ENCODE measurements at regions not wholly inside any gene's neighbourhood (a gene's known extent, or its start where the extent isn't known, plus 50 kb on each side); places are given as distances from the start of the nearest gene placed in this dataset.

DNA sequence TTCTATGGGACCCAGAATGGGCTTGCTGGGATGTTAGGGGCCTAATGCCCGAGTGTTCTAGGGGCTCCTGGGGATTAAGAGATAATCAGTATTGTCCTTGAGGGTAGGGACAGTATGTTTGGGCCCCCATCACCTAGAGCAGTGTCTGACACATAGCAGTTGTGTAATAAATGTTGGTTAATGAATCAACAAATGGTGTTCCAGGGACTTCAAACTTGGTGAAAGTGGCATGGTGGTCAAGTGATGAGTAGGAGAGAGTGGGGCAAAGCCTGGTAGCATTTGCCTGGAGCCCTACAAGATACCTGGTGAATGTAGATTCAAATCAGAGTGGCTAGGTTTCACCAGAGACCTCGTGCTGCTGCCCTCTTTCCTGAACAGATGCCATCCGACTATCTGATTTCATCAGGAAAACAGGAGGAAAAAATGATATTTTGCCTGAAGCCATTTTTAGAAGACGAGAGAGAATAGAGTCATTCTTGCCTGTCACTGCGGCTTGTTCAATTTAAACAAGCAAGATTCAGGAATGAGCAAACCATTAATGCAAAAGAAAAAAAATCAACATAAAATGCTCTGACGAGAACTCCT lies 117.3 kb downstream of the RPL22L1 start:
- no peak for DNase-seq (ENCODE audit: low read depth in 2 of 2)

DNA sequence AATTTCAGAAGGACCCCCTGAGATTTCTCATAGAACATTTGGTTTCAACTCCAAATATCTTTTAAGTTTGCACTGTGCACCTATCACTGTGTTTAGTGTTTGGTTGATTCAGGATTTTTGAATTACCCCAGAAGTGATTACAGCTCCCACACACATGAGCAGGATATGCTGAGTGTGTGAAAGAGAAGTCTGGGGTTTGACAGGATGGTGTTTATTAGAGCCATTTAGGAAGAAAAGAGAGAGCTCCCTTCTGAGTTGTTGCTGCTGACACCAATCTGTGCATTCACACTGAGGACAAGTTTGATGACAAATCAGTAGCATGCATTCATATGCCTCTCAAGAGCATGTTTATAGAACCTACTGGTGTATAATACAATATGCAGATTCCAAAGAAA lies 118.1 kb downstream of the RPL22L1 start:
- DNase-seq (ENCODE audit: low read depth in 2 of 2) = no peak

DNA sequence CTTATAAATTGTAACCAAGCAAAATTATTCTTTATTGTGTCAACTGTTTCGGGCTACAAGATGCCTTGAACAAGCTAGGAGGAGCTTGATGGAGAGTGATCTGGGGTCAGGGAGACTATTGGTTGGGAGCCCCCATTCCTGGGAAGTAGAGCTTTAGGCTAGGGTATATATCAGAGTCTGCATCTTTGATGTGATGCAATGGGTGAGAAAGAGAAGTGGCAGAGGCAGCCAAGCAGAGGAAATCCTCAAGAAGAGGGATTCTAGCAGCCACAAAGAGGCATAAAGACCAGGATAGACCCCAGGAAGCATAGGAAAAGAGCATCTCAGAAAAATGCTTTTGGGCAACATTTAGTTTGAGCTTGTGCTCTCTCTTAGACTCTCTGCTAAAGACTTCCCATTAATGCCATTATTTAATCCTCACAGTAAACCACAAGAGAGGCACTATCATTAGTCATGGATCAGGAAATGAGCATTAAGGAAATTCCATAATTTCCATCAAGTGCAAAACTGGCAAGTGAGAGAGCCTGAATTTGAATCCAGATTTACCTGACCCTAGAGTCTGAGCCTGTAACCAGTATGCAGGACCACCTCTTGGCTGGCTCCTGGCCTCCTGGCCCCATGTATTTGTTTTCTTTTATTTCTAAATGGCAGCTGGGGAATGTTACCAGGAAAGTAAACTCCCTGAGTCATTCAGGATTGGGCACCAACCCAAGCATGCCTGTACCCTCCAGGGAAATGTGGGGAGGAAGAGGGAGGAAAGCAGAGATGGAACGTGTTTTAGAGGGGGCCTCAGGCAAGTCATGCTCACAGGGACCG lies 118.7 kb downstream of the RPL22L1 start:
- DNase-seq (ENCODE audit: low read depth in 2 of 2) = no peak

DNA sequence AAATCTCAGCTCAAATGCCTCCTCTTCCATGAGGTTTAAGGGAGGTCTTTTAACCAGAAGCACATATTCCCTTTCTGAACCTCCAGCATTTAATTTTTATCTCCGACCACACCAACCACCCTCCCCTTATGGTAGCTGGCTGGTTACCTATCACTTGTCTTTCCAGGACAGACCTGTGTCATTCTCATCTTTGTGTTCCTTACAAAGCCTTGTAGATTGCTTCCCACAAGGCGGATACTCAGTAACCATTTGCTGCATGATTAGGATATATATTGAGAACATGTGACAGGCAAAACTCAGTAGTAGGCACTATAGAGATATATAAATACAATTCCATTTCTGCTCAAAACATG lies 119.5 kb downstream of the RPL22L1 start:
- no peak for DNase-seq (ENCODE audit: low read depth in 2 of 2)

DNA sequence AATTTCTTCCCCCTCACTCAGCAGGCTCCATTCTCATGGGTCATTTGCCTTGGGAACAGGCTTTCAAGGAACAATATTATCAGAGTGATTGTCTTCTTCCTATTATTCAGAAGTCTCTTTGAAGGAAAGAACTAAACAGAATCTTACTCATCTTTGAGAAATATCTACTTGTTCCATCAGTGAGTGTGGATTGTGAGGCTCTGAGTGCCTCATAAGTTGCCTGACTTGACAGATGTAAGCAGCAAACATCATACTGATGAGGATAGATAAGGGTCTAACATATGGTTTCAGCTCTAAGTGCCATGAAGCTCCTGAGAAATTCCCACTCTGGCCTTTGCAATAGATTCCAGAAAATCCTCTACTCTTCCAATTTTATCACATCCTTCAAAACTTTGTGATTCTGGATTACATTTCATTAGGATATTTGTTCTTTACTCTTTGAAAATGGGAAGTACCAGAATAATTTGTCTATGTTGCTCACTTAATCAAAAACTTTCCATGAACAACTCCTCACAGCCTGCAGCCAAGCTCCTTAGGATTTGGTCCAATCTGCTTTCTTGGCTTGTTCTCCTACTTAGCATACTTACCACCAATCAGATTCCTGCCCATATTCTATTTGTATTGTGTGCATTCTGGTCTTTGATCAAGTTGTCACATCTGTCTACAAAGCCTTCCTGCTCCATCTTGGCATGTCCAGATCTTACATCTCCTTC lies 120.1 kb downstream of the RPL22L1 start:
- DNase-seq (ENCODE audit: low read depth in 2 of 2) = no peak

DNA sequence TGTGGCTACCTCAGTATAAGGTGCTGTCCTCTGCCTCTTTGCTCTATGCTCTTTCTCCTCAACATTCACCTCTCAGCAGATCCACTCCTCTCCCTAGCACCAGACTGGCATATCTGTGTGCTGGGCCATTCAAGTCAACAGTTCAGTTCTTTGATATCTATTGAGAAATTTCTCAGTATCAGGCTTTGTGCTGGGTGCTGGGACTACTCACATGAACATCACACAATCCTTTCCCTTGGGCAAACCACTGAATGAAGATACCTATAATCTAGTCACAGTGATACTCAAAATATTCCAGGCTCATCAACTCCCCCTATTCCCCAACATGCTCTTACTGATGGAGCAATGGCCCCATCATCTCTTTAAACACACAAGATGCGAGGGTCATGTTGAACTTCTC lies 120.8 kb downstream of the RPL22L1 start:
- no peak for DNase-seq (ENCODE audit: low read depth in 2 of 2)

DNA sequence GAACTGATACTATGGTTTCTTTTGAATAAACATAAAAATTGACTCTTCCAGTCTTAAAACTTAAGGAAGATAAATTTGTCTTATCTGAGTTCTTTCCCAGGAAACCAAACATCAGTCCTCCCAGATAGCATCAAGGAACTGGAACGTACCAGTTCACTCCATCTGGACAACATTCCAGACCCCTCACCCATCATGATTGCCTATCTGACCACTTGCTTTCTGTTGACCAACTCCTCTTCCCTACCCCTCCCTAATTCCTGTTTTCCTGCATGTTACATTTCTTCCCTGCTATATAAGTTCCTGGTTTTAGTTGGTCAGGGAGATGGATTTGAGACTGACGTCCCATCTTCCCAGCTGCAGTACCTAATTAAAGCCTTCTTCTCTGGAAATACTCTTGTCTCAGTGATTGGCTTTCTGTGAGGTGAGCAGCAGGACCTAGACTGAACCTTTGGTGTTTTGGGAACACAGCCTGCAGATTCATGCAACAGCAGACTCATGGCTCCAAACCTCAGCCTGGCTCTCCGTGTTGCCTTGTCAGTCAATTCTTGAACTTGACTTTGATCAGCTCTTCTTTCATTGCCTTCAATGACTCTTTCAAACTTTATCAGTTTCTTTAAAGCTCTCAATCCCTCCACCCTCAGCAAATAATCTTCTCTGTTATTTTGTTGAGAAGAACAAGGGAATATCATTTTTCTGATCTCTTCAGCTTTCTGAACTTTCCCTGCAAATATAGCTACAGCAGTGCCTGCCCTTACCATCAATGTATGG lies 123.6 kb downstream of the RPL22L1 start:
- DNase-seq (ENCODE audit: low read depth in 2 of 2) = no peak

DNA sequence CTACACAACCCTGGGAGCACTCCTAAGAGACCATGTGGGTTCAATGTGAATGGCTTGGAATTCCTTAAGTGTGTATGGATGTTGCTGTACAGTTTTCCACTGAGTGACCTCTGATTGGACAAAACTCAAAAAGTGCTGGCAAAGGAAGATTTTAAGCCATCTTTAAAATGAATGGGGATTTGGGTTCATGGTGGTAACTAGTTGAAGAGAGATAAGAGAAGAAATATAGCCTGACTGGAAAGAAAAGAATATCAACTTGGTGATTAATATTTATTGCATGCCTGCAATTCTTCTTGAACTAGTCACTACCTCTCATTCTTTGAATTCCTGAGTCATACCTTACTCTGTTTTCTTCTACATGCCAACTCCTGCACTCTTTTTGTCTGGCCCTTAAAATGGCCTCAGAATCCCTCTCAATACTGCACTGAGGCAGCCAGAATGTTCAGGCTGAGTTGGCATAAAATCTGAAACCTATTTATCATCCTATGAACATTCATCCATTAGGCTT lies 124.7 kb downstream of the RPL22L1 start:
- no peak for DNase-seq (ENCODE audit: low read depth in 2 of 2)

DNA sequence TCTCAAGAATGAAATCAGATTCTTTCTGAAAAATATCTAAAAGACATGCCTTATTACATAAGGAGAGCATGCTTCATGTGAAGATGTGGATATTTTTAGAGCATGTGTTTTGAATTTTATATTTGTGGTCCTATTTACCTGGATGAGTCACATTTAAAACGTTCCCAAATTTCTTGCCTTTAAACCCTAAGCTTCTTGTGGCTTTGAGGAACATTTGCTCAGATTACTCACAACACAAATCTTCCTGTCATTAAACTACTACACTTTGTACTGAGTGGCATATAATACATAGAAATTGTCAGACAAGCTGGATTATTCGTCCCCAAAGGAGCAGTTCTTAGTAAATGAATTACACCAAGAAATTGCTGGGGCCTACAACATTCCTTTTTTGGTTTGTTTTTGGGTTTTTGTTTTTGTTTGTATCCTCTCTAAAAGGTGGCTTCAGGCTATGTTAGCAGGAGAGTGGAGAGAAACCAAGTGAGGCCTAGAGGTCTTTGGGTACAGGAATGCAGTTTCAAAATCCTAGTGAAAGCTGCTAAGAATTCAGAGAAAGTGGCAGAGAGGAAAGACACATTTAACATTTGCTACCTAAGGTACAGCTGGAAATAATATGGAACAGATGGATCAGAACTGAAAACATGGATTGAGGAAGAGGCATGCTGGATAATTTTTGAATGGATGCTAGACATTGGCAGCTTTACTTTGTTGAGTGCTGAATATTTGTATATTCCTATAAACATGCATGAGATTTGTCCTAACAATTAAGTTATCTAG lies 128.1 kb downstream of the RPL22L1 start:
- DNase-seq (ENCODE audit: low read depth in 2 of 2) = no peak

DNA sequence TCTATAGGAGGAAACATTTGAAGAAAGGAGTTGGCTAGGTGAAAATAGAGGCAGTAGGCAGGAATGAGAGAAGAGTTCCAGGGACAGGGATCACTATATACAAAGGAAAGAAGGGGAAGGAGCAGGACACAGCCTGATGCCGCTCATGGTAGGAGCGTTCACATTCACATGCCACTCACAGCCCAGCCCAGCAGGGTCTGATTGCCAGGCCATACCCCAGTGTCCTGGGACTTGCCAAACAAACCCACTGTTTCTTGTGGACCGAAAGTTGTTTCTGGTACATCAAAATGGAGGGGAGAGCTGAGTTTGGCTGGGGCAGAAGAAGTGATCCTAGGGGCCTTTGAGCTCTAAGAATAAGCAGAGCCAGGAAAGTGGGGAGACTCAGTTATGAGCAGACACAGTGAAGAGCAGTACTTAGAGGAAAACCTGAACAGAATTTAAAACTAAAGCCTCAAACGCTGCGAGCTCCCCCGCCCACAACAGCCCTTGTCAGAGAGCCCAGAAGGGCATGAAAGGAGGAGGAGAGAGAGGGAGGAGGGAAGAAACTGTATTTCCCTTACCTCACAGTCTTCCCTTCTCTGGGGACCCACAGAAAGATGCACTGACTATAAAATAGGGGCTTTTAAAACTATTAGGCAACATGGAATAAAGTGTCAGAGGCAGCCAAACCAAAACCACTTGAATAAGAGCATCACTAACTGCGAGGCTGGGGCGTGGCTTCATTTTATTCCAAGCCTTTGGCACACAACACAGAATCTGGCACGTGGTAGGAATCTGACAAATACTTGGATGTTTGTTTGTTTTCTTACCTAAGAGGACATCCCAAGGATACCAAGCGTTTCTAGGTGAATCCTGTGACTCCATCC lies 129.0 kb downstream of the RPL22L1 start:
- no peak for DNase-seq (ENCODE audit: low read depth in 2 of 2)

DNA sequence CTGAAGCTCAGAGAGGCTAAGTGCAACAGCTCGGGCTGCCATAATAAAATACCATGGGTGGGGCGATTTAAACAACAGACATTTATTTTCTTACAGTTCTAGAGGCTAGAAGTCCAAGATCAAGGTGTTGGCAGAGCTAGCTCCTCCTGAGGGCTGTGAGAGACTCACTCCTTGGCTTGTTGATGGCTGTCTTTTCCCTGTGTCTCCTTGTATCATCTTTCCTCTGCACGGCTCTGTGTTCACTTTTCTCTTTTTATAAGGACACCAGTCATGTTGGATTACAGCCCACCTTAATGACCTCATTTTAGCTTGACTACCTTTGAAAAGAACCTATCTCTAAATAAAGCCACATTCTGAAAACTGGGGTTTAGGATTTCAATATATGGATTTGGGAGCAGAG lies 129.7 kb downstream of the RPL22L1 start:
- no peak for DNase-seq (ENCODE audit: low read depth in 2 of 2)

DNA sequence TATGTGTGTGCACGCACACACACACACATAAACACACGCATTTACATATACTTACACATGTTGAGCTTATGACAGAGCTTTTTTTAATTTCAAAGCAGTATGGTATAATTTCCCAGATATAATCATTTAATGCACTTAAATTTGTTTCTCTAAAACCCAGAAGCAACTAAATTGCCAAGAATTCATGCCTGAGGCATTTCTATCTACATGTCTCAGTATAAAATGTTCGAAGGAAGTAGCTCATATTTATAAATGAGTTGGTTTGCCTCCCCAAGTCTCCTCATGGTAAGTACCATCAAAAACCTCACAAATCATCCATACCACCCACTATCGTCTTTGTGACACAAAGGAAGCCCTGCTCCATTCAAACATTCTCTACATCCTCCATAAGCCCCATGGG lies 130.6 kb downstream of the RPL22L1 start:
- DNase-seq (ENCODE audit: low read depth in 2 of 2) = no peak

DNA sequence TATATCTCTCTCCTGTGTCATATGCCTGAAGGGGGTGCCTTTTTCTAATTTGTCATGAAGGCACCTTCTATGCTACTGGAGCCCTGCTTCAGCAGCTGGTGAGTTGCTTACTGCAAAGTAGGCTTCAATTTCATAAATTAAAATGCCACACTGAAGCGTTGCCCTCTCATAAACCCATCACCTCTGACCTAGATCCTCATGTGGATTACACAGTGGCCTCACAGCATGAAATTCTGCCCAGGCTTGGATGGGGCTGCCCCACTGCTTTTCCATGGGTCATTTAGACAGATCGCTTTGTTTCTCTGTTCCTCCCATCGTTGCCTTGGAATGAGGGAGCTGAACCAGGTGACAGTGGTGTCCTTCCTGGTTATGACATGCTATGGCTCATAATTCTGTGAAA lies 131.2 kb downstream of the RPL22L1 start:
- DNase-seq (ENCODE audit: low read depth in 2 of 2) = no peak

DNA sequence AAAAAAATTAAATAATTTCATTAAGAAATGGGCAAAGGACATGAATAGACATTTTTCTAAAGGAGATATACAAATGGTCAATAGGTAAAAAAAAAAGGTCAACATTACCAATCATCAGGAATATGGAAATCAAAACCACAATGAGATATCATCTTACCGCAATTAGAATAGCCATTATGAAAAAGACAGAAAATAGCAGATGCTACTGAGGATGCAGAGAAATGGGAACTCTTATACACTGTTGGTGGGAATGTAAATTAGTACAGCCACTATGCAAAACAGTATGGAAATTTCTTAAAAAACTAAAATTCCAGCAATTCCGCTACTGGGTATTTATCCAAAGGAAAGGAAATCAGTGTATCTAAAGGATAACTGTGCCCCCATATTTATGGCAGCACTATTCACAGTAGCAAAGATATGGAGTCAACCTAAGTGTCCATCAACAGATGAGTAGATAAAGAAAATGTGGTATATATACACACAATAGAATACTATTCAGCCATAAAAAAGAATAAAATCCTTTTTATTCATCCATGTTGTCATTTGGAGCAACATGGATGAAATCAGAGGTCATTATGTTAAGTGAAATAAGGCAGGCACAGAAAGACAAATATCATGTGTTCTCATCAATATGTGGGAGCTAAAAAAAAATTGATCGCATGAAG lies 132.4 kb downstream of the RPL22L1 start:
- DNase-seq (ENCODE audit: low read depth in 2 of 2) = no peak

DNA sequence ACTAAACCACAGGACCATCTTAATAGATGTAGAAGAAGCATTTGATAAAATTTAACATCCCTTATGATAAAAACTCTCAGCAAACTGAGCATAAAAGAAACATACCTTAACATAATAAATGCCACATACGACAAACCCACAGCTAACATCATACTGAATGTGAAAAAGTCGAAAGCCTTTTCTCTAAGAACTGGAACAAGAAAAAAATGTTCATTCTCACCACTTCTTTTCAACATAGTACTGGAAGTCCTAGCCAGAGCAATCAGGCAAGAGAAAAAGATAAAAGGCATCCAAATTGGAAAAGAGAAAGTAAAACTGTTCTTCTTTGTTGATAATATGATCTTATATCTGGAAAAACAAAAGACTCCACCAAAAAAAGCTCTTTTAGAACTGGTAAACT lies 134.2 kb downstream of the RPL22L1 start:
- DNase-seq (ENCODE audit: low read depth in 2 of 2) = no peak

DNA sequence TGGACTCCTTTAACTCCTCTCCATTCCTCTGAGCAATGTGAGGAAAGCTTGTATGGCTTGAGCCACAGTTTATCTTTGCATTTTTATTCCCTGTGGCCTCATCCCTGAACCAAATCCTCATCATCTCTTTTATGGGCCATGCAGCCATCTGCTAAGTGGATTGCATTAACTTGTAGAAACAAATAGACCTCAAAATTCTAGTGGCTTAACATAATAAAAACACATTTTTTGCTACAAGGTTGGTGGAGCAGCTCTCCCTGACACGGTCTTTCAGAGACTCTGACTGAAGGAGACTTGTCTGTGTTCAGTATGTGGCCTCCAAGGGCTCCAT lies 135.3 kb downstream of the RPL22L1 start:
- DNase-seq (ENCODE audit: low read depth in 2 of 2) = no peak

DNA sequence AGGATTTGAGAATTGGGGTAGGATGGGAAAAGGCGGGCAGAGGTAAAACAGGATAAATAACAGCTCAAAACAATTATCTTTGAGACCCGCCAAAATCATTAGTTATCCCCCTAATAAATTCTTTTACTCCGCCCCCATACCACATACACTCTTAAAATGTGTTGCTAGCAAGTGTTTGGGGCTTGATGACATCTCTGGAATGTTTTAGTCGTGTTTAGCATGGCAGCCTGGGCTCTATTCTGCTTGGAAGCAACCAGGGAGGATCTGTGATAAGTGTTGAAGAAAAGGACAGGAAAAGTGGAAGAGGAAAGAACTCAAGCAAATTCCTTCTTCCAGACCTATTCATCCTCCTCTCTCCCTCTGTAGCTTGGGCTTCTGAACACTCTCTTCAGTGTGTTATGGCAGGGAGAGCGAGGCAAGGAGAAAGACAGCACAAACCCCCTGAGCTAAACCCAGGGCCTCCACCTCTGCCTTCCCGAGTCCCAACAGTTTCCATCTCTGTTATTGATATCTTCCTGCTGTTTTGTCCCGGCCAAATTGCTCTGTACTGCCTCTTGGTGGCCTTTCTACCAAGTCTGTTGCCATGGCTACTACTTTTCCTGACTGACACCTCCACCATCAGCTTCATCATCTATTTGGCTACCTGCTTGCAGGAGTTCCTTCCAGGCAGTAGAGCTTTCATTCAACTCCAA lies 135.8 kb downstream of the RPL22L1 start:
- DNase-seq (ENCODE audit: low read depth in 2 of 2) = no peak

DNA sequence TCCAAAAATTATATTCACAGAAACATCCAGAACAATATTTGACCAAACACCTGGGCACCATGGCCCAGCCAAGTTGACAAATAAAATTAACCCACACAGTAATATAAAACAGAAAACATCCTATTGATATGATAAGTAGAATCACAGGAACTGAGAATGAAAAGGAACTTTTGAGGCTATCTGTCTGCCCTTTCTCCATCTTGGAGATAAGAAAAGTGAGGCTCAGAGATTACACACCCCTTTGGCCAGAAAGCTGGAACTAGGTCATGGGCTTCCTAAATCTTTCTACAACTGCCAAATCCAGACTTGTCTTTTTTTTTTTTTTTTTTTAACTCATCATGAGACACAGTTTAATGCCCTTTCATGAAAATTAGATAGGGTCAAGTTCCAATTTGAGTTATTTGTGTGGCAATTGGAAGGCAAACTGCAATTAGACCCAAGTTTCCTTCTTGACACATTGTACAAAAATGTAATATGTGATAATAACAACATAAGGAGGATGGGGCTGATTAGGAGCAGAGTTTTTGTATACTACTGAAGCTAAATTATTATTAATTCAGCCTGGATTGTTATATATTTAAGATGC lies 137.2 kb downstream of the RPL22L1 start:
- no peak for DNase-seq (ENCODE audit: low read depth in 2 of 2)

DNA sequence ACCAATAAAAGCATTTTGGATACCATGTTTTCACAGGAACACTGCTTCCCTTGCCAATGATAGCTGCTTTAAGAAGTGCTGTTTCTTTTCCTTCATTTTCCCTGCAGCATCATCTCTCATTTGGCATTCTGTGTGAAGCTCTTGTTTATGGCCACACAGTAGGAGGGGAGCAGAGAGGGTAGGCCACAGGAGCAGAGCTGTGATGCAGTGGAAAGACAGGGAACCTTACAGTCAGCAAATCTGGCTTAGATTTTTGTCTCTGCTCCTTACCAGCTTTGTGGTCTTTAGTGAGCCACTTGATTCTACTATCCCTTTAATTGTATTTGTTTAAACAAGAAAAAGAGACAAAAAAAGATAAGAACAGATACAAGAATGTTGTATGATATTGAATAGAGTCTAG lies 138.7 kb downstream of the RPL22L1 start:
- DNase-seq (ENCODE audit: low read depth in 2 of 2) = no peak

Data from stimulated activated CD4-positive, alpha-beta T cell treated with anti-CD3 and anti-CD28 coated beads, Interleukin-1b, Interleukin-23, amount 100 ng/mL, for 1 hour (primary cell).